Endothelial cell of umbilical vein (primary cell): ENCODE measurements at regions not wholly inside any gene's neighbourhood (a gene's known extent, or its start where the extent isn't known, plus 50 kb on each side); places are given as distances from the start of the nearest gene placed in this dataset.
"Not testable (repeated sequence)": the region's sequence is repeated elsewhere in the genome, so short reads cannot be mapped to it uniquely, and the experiment has no call there.

Experiments
- BruUV-seq: library from RNA; stranded (reverse); fragments of 400-500 nt; replicated peaks from 2 replicates; lab custom pipeline; 2021; lab: Mats Ljungman, UMichigan
- CTCF ChIA-PET: fragments of 300-600, 350-600 bp; sonication (Branson Sonifier 250); formaldehyde crosslinking; loops from one replicate; lab custom pipeline; 2021; ENCODE audit warnings: antibody characterized with exemption, inconsistent platforms; lab: Charles Lee
- POLR2A ChIA-PET: fragments of 300-600, 350-600 bp; sonication (Branson Sonifier 250); formaldehyde crosslinking; loops from one replicate; lab custom pipeline; 2021; ENCODE audit warnings: antibody characterized with exemption, inconsistent platforms; lab: Charles Lee
- DNase-seq: peaks from one replicate; pipeline ENCODE4 v3.0.0-alpha.2; 2011; ENCODE audit warnings: low read depth, low spot score
- FAIRE-seq: peaks from 2 replicates; lab custom pipeline; 2011; peaks lifted over from hg19 to GRCh38; lab: Jason Lieb, UNC
- H2AFZ ChIP-seq: 2 replicates; pipeline ENCODE4 v1.6.0; 2012; ENCODE audit warnings: low read depth, low read length, control low read depth, inconsistent platforms
- H3K27ac ChIP-seq: 2 replicates; pipeline ENCODE4 v1.5.1; 2011; ENCODE audit warnings: low read depth, mild to moderate bottlenecking, control low read depth, low read length, moderate library complexity; ENCODE audit not compliant: insufficient read depth
- H3K27me3 ChIP-seq, 2 experiments: 2 replicates each; pipeline versions ENCODE4 v1.6.0 to v1.6.1; 2011; ENCODE audit warnings: low read length in 2 of 2, mixed read lengths in 1 of 2; ENCODE audit not compliant: control insufficient read depth in 2 of 2, insufficient read depth in 2 of 2
- H3K36me3 ChIP-seq, 2 experiments: 2 replicates in 1 of 2; 3 replicates in 1 of 2; pipeline ENCODE4 v1.5.1; 2011; ENCODE audit warnings: low read length in 2 of 2, mild to moderate bottlenecking in 1 of 2, moderate library complexity in 1 of 2; ENCODE audit not compliant: control insufficient read depth in 2 of 2, insufficient read depth in 2 of 2; ENCODE audit errors: extremely low read depth in 1 of 2
- H3K4me1 ChIP-seq: 3 replicates; pipeline ENCODE4 v1.5.1; 2011; ENCODE audit warnings: mild to moderate bottlenecking, low read length; ENCODE audit not compliant: control insufficient read depth, insufficient read depth; ENCODE audit errors: extremely low read depth
- H3K4me2 ChIP-seq: 2 replicates; pipeline ENCODE4 v1.6.1; 2011; ENCODE audit warnings: low read length, control low read depth, mixed read lengths; ENCODE audit not compliant: insufficient read depth
- H3K4me3 ChIP-seq, 3 experiments: fragments of 200-600 bp in 1 of 3; sonication (generic), shearing (Covaris generic) in 1 of 3; replicated peaks in 1 of 3; 2 replicates each; pipeline ENCODE4 v1.5.1; 2011 to 2016; ENCODE audit warnings: control low read depth in 3 of 3, low read length in 3 of 3, mild to moderate bottlenecking in 2 of 3, inconsistent platforms in 1 of 3, low read depth in 1 of 3, moderate library complexity in 1 of 3; ENCODE audit not compliant: insufficient read depth in 1 of 3
- H3K79me2 ChIP-seq: 2 replicates; pipeline ENCODE4 v1.6.0; 2012; ENCODE audit warnings: low read length, inconsistent platforms; ENCODE audit not compliant: control insufficient read depth, insufficient read depth
- H3K9ac ChIP-seq: replicated peaks from 2 replicates; pipeline ENCODE3; 2011; ENCODE audit warnings: low read length, control low read depth; ENCODE audit not compliant: insufficient read depth; ENCODE audit errors: extremely low read depth
- H3K9me1 ChIP-seq: replicated peaks from 3 replicates; pipeline ENCODE4 v1.6.0; 2011; ENCODE audit warnings: mild to moderate bottlenecking, low read length; ENCODE audit not compliant: control insufficient read depth, insufficient read depth; ENCODE audit errors: extremely low read depth
- H3K9me3 ChIP-seq: replicated peaks from 2 replicates; pipeline ENCODE4 v1.5.1; 2012; ENCODE audit warnings: low read length, inconsistent platforms; ENCODE audit not compliant: control insufficient read depth, insufficient read depth
- H4K20me1 ChIP-seq: replicated peaks from 2 replicates; pipeline ENCODE3; 2011; ENCODE audit warnings: mild to moderate bottlenecking, low read length; ENCODE audit not compliant: control insufficient read depth, insufficient read depth; ENCODE audit errors: extremely low read depth
- EZH2 ChIP-seq: IDR thresholded peaks from 2 replicates; pipeline ENCODE4 v1.6.1; 2012; ENCODE audit warnings: borderline replicate concordance, low read depth, mild to moderate bottlenecking, moderate library complexity, low read length, inconsistent platforms; ENCODE audit not compliant: severe bottlenecking
- FOS ChIP-seq: IDR thresholded peaks from 2 replicates; pipeline ENCODE4 v1.6.1; 2011; ENCODE audit warnings: mild to moderate bottlenecking, low read length, moderate library complexity, borderline replicate concordance; ENCODE audit not compliant: insufficient read depth
- GATA2 ChIP-seq: IDR thresholded peaks from 2 replicates; pipeline ENCODE4 v1.7.0; 2011; ENCODE audit warnings: low read depth, mild to moderate bottlenecking, moderate library complexity, mixed read lengths, low read length; ENCODE audit not compliant: insufficient read length, insufficient read depth
- JUN ChIP-seq: IDR thresholded peaks from 2 replicates; pipeline ENCODE4 v1.6.1; 2011; ENCODE audit warnings: borderline replicate concordance, low read depth; ENCODE audit not compliant: insufficient read length, insufficient read depth
- MYC ChIP-seq: IDR thresholded peaks from one replicate; pipeline ENCODE4 v1.6.1; 2011; ENCODE audit warnings: mild to moderate bottlenecking, low read depth, low read length
- POLR2AphosphoS5 ChIP-seq: IDR thresholded peaks from 2 replicates; pipeline ENCODE4 v1.6.1; 2012; ENCODE audit warnings: low read depth, mild to moderate bottlenecking, control low read depth, low read length, moderate library complexity; ENCODE audit not compliant: insufficient read depth
- dilution Hi-C: fragments of 300-500 bp; cut with MboI; formaldehyde crosslinking; loops from one replicate; pipeline ENCODE4 v1.15.0; 2019; ENCODE audit warnings: low sequenced_read_pairs; ENCODE audit not compliant: extremely low pct_ligation_motif_present
- intact Hi-C: fragments of 100-400 bp; cut with micrococcal nuclease; formaldehyde crosslinking; loops from one replicate; pipeline ENCODE4 v1.10.0; 2022
- TF ChIP-seq, protein P1 (sequence below), 2 donors: IDR thresholded peaks; 1 replicate in 1 of 2; 2 replicates in 1 of 2; pipeline ENCODE4 v1.5.1; 2011; ENCODE audit warnings: low read length in 2 of 2, mild to moderate bottlenecking in 2 of 2, moderate library complexity in 2 of 2, control low read depth in 1 of 2, inconsistent platforms in 1 of 2, low read depth in 1 of 2; ENCODE audit not compliant: insufficient read depth in 1 of 2; ENCODE audit errors: extremely low read depth in 1 of 2
- TF ChIP-seq, protein P2 (sequence below): IDR thresholded peaks from 2 replicates; pipeline ENCODE4 v1.6.1; 2011; ENCODE audit not compliant: insufficient read depth, insufficient read length

DNA sequence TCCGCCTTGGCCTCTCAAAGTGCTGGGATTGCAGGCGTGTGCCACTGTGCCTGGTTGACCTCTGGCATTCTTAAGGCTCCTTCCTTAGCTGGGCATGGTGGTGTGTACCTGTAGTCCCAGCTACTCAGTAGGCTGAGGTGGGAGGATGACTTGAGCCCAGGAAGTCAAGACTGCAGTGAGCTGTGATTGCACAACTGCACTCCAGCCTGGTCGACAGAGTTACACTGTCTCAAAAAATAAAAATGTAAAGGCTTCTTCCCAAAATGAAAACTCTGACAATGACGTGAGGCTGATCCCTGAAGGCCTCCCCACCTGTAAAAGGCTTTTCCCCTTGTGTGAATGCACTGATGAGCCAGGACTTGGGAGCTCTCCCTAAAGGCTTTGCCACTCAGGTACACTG lies 62.4 kb downstream of the ZBTB9 start:
- no peak for FAIRE-seq
- TF ChIP-seq, protein P1, sequence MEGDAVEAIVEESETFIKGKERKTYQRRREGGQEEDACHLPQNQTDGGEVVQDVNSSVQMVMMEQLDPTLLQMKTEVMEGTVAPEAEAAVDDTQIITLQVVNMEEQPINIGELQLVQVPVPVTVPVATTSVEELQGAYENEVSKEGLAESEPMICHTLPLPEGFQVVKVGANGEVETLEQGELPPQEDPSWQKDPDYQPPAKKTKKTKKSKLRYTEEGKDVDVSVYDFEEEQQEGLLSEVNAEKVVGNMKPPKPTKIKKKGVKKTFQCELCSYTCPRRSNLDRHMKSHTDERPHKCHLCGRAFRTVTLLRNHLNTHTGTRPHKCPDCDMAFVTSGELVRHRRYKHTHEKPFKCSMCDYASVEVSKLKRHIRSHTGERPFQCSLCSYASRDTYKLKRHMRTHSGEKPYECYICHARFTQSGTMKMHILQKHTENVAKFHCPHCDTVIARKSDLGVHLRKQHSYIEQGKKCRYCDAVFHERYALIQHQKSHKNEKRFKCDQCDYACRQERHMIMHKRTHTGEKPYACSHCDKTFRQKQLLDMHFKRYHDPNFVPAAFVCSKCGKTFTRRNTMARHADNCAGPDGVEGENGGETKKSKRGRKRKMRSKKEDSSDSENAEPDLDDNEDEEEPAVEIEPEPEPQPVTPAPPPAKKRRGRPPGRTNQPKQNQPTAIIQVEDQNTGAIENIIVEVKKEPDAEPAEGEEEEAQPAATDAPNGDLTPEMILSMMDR (IDR thresholded peaks at IDR 0.05; ENCODE audit: extremely low read depth in 1 of 2, insufficient read depth in 1 of 2, low read depth in 1 of 2, low read length in 2 of 2): no peak
- TF ChIP-seq FOS (no peak), MYC (no peak), EZH2 (no peak), POLR2AphosphoS5 (no peak), JUN (no peak), GATA2 (no peak)
- TF ChIP-seq, protein P2, sequence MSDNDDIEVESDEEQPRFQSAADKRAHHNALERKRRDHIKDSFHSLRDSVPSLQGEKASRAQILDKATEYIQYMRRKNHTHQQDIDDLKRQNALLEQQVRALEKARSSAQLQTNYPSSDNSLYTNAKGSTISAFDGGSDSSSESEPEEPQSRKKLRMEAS: no peak
- CTCF ChIA-PET: interaction anchor here (1.3 kb wide), 1 partner anchor 8 kb away, joined by 3 read pairs; no protein-coding TSS in a partner anchor

GRCh38 chr6:33520636-33521488 lies 59.2 kb downstream of the BAK1 start:
- H3K4me1 ChIP-seq, H2AFZ ChIP-seq, H3K4me2 ChIP-seq, H3K79me2 ChIP-seq, H3K9me3 ChIP-seq, dilution Hi-C loops, H4K20me1 ChIP-seq, DNase-seq, H3K9me1 ChIP-seq, FAIRE-seq, H3K9ac ChIP-seq, CTCF ChIA-PET, H3K36me3 ChIP-seq, BruUV-seq, H3K27ac ChIP-seq, POLR2A ChIA-PET, H3K4me3 ChIP-seq, intact Hi-C loops, H3K27me3 ChIP-seq: not testable (repeated sequence)

More for the DNA sequence above, 62.4 kb downstream of the ZBTB9 start:
- H2AFZ ChIP-seq: no peak overlapping the region
- no peaks in the 10 kb centered on the region for H3K27me3 ChIP-seq
- POLR2A ChIA-PET: no interaction called here
- no TSS peak for BruUV-seq
- H3K27ac ChIP-seq: no peak overlapping the region
- no peak for DNase-seq
- intact Hi-C loops (no loop called here), dilution Hi-C loops (no loop called here)
- no peak overlapping the region for H3K4me2 ChIP-seq
- H3K4me1 ChIP-seq: no peaks in the 10 kb centered on the region
- no peaks in the 10 kb centered on the region for H4K20me1 ChIP-seq
- H3K9me1 ChIP-seq: no peaks in the 10 kb centered on the region
- H3K79me2 ChIP-seq: no peaks in the 10 kb centered on the region
- H3K4me3 ChIP-seq: no peak overlapping the region
- H3K9me3 ChIP-seq: no peaks in the 10 kb centered on the region
- H3K9ac ChIP-seq: no peak overlapping the region
- no peaks in the 10 kb centered on the region for H3K36me3 ChIP-seq
